Stimulated activated CD8-positive, alpha-beta memory T cell treated with anti-CD3 and anti-CD28 coated beads, Interleukin-4, amount 100 ng/mL, for 48 hours (primary cell): ENCODE measurements at regions not wholly inside any gene's neighbourhood (a gene's known extent, or its start where the extent isn't known, plus 50 kb on each side); places are given as distances from the start of the nearest gene placed in this dataset.
A peak's percentile ranks its signal among the peaks of the same experiment; 100 is the strongest.
"Not testable (repeated sequence)": the region's sequence is repeated elsewhere in the genome, so short reads cannot be mapped to it uniquely, and the experiment has no call there.

Experiments
- DNase-seq: peaks from one replicate; pipeline ENCODE4 v3.0.0-alpha.2; 2020

- DNase-seq = no peak
Observed at GRCh38 chr6:15897063-15897876, 231.6 kb upstream of the MYLIP start.

- no peak for DNase-seq
Observed at GRCh38 chr6:15894973-15895725, 232.3 kb upstream of the DTNBP1 start.

- no peak for DNase-seq
Observed at GRCh38 chr6:15893556-15894253, 230.9 kb upstream of the DTNBP1 start.

GRCh38 chr6:15892369-15892768 is 229.5 kb upstream of the DTNBP1 start:
- DNase-seq = no peak

GRCh38 chr6:15888798-15889772 is 226.3 kb upstream of the DTNBP1 start:
- no peak for DNase-seq

- no peak for DNase-seq
Observed at GRCh38 chr6:15887491-15888461, 224.9 kb upstream of the DTNBP1 start.

- no peak for DNase-seq
Observed at GRCh38 chr6:15885624-15886023, 222.8 kb upstream of the DTNBP1 start.

GRCh38 chr6:15883593-15883992 is 220.8 kb upstream of the DTNBP1 start:
- DNase-seq = not testable (repeated sequence)

GRCh38 chr6:15882915-15883314 is 220.1 kb upstream of the DTNBP1 start:
- no peak for DNase-seq

- no peak for DNase-seq
Observed at GRCh38 chr6:15882345-15882744, 219.5 kb upstream of the DTNBP1 start.

GRCh38 chr6:15881150-15881549 is 218.3 kb upstream of the DTNBP1 start:
- DNase-seq = no peak

GRCh38 chr6:15880262-15880973 is 217.6 kb upstream of the DTNBP1 start:
- DNase-seq = no peak

GRCh38 chr6:15879371-15880261 is 216.8 kb upstream of the DTNBP1 start:
- peak; percentile 76 for DNase-seq

GRCh38 chr6:15877231-15877630 is 214.4 kb upstream of the DTNBP1 start:
- no peak for DNase-seq

GRCh38 chr6:15876406-15876805 is 213.6 kb upstream of the DTNBP1 start:
- DNase-seq = no peak

- DNase-seq = no peak
Observed at GRCh38 chr6:15875797-15876196, 213.0 kb upstream of the DTNBP1 start.

GRCh38 chr6:15874821-15875220 is 212.0 kb upstream of the DTNBP1 start:
- no peak for DNase-seq

- DNase-seq = no peak
Observed at GRCh38 chr6:15874326-15874725, 211.5 kb upstream of the DTNBP1 start.
